HG03520 (cell line): ENCODE measurements at regions not wholly inside any gene's neighbourhood (a gene's known extent, or its start where the extent isn't known, plus 50 kb on each side); places are given as distances from the start of the nearest gene placed in this dataset.
"Not testable (repeated sequence)": the region's sequence is repeated elsewhere in the genome, so short reads cannot be mapped to it uniquely, and the experiment has no call there.

Source experiments
- ATAC-seq: cut with Tn5 transposase; IDR thresholded peaks from one replicate; pipeline ENCODE4 v1.9.1; 2021; ENCODE audit warnings: mild to moderate bottlenecking, moderate library complexity; ENCODE audit not compliant: unreplicated experiment

- ATAC-seq = no peak
Observed at GRCh38 chr2:56018267-56018666, 94.7 kb upstream of the EFEMP1 start.

- no peak for ATAC-seq
Observed at GRCh38 chr2:56021136-56021474, 97.5 kb upstream of the EFEMP1 start.

- ATAC-seq = no peak
Observed at GRCh38 chr2:56021579-56021978, 98.0 kb upstream of the EFEMP1 start.

GRCh38 chr2:56025469-56026193, 102.0 kb upstream of the EFEMP1 start:
- no peak for ATAC-seq

GRCh38 chr2:56026828-56027227, 103.2 kb upstream of the EFEMP1 start:
- no peak for ATAC-seq

GRCh38 chr2:56030062-56030461, 106.5 kb upstream of the EFEMP1 start:
- ATAC-seq = no peak

- no peak for ATAC-seq
Observed at GRCh38 chr2:56030901-56031300, 107.3 kb upstream of the EFEMP1 start.

- no peak for ATAC-seq
Observed at GRCh38 chr2:56034258-56034657, 110.7 kb upstream of the EFEMP1 start.

- ATAC-seq = no peak
Observed at GRCh38 chr2:56040189-56040588, 116.6 kb upstream of the EFEMP1 start.

- no peak for ATAC-seq
Observed at GRCh38 chr2:56040834-56041233, 117.3 kb upstream of the EFEMP1 start.

GRCh38 chr2:56047136-56047535, 123.6 kb upstream of the EFEMP1 start:
- ATAC-seq = no peak

GRCh38 chr2:56049233-56049845, 125.8 kb upstream of the EFEMP1 start:
- ATAC-seq = no peak

- ATAC-seq = no peak
Observed at GRCh38 chr2:56053679-56054078, 130.1 kb upstream of the EFEMP1 start.

GRCh38 chr2:56055405-56055804, 128.4 kb upstream of the CCDC85A start:
- no peak for ATAC-seq

- ATAC-seq = not testable (repeated sequence)
Observed at GRCh38 chr2:56061327-56061726, 122.5 kb upstream of the CCDC85A start.

GRCh38 chr2:56068746-56069145, 115.0 kb upstream of the CCDC85A start:
- ATAC-seq = no peak

- no peak for ATAC-seq
Observed at GRCh38 chr2:56077359-56077915, 106.4 kb upstream of the CCDC85A start.

GRCh38 chr2:56082665-56083064, 101.1 kb upstream of the CCDC85A start:
- no peak for ATAC-seq

- no peak for ATAC-seq
Observed at GRCh38 chr2:56084111-56084901, 99.5 kb upstream of the CCDC85A start.

GRCh38 chr2:56086336-56086735, 97.5 kb upstream of the CCDC85A start:
- ATAC-seq = no peak

GRCh38 chr2:56088411-56088810, 95.4 kb upstream of the CCDC85A start:
- no peak for ATAC-seq

- ATAC-seq = no peak
Observed at GRCh38 chr2:56089931-56090330, 93.9 kb upstream of the CCDC85A start.
